Sigmoid colon (tissue), 6 donors: ENCODE measurements at regions not wholly inside any gene's neighbourhood (a gene's known extent, or its start where the extent isn't known, plus 50 kb on each side); places are given as distances from the start of the nearest gene placed in this dataset.
"Not testable (repeated sequence)": the region's sequence is repeated elsewhere in the genome, so short reads cannot be mapped to it uniquely, and the experiment has no call there.

Experiments used
- DNase-seq: peaks from one replicate; pipeline ENCODE4 v3.0.0-alpha.2; 2019
- H3K27ac ChIP-seq, 4 donors: fragments of 200-600 bp; sonication (generic); one replicate each; pipeline ENCODE4 v1.5.1; 2016 to 2019; ENCODE audit warnings: mild to moderate bottlenecking in 1 of 4
- H3K27me3 ChIP-seq, 3 donors: fragments of 200-600 bp; sonication (generic); one replicate each; pipeline ENCODE4 v1.5.1; 2019; ENCODE audit warnings: mild to moderate bottlenecking in 1 of 3
- H3K36me3 ChIP-seq, 4 donors: fragments of 200-600 bp; sonication (generic); one replicate each; pipeline ENCODE4 v1.5.1; 2016 to 2019
- H3K4me1 ChIP-seq, 4 donors: fragments of 200-600 bp; sonication (generic); one replicate each; pipeline ENCODE4 v1.5.1; 2017 to 2019
- H3K4me3 ChIP-seq, 4 donors: fragments of 200-600 bp; sonication (generic); one replicate each; pipeline ENCODE4 v1.5.1; 2017 to 2019; ENCODE audit warnings: mild to moderate bottlenecking in 2 of 4, moderate library complexity in 1 of 4
- H3K9me3 ChIP-seq, 4 donors: fragments of 200-600 bp in 3 of 4; sonication (generic) in 3 of 4; one replicate each; pipeline versions ENCODE4 v1.5.1 to v1.6.1; 2013 to 2019
- CTCF ChIP-seq, 4 experiments: fragments of 450-650 bp in 3 of 4; fragments of 200-600 bp in 1 of 4; IDR thresholded peaks; one replicate each; pipeline ENCODE4 v1.5.1; 2016 to 2019; ENCODE audit warnings: antibody characterized with exemption in 4 of 4, mild to moderate bottlenecking in 3 of 4, moderate library complexity in 2 of 4
- EP300 ChIP-seq, 4 donors: sonication (generic); formaldehyde crosslinking; IDR thresholded peaks; one replicate each; pipeline ENCODE4 v1.6.1; 2017; ENCODE audit warnings: antibody characterized with exemption in 4 of 4
- POLR2A ChIP-seq, 2 donors: fragments of 450-650 bp; IDR thresholded peaks; one replicate each; pipeline ENCODE4 v1.6.1; 2016; ENCODE audit warnings: antibody characterized with exemption in 2 of 2, mild to moderate bottlenecking in 2 of 2, moderate library complexity in 2 of 2
- POLR2AphosphoS5 ChIP-seq, 4 donors: sonication (generic); formaldehyde crosslinking; IDR thresholded peaks; one replicate each; pipeline ENCODE4 v1.6.1; 2017; ENCODE audit warnings: antibody characterized with exemption in 4 of 4
- WGBS, 2 donors: extraction: QIAGEN DNeasy Blood & Tissue Kit; methylation state at CpG; one replicate each; pipeline ENCODE4 v1.1.7; 2013; 5-methylcytosine and 5-hydroxymethylcytosine counted together
- intact Hi-C: fragments of 100-400 bp; cut with DNase I; formaldehyde crosslinking; loops from one replicate; pipeline ENCODE4 v1.15.1; 2023
- donor health status: healthy with polysubstance abuse.
- donor health status: healthy.

- 83 to 88% methylated on average over 3 of the region's 3 CpGs for WGBS, 2 donors
- Histone ChIP-seq H3K9me3 (no peaks in the 10 kb centered on the region), H3K27me3 (no peaks in the 10 kb centered on the region), H3K36me3 (no peaks in the 10 kb centered on the region), H3K4me1 (no peaks in the 10 kb centered on the region), H3K27ac (no peak overlapping the region), H3K4me3 (no peak overlapping the region)
- DNase-seq: no peak
- TF ChIP-seq EP300 (IDR thresholded peaks at IDR 0.05) (no peak), POLR2AphosphoS5 (IDR thresholded peaks at IDR 0.05) (no peak), CTCF (IDR thresholded peaks at IDR 0.05) (no peak), POLR2A (IDR thresholded peaks at IDR 0.05) (no peak)
- intact Hi-C loops: no loop called here
These were observed 303.5 kb downstream of the TBC1D4 start for GRCh38 chr13:75178436-75178835.

- H3K4me1 ChIP-seq: no peaks in the 10 kb centered on the region
- no peak for DNase-seq
- no peaks in the 10 kb centered on the region for H3K9me3 ChIP-seq
- no peak overlapping the region for H3K27ac ChIP-seq
- TF ChIP-seq POLR2A (IDR thresholded peaks at IDR 0.05) (no peak), POLR2AphosphoS5 (IDR thresholded peaks at IDR 0.05) (no peak), CTCF (IDR thresholded peaks at IDR 0.05) (no peak), EP300 (IDR thresholded peaks at IDR 0.05) (no peak)
- intact Hi-C loops: no loop called here
- H3K27me3 ChIP-seq: no peaks in the 10 kb centered on the region
- 77 to 80% methylated on average over 2 of the region's 2 CpGs for WGBS, 2 donors
- H3K4me3 ChIP-seq: no peak overlapping the region
- no peaks in the 10 kb centered on the region for H3K36me3 ChIP-seq
These were observed 306.4 kb downstream of the TBC1D4 start for GRCh38 chr13:75175575-75175974.

- H3K9me3 ChIP-seq, H3K36me3 ChIP-seq, H3K4me1 ChIP-seq, DNase-seq, H3K4me3 ChIP-seq, intact Hi-C loops, H3K27me3 ChIP-seq, H3K27ac ChIP-seq: not testable (repeated sequence)
- WGBS, 2 donors: 94 to 97% methylated on average over 2 of the region's 2 CpGs
These were observed 306.9 kb downstream of the TBC1D4 start for GRCh38 chr13:75175097-75175496.

GRCh38 chr13:75174481-75174880 lies 307.5 kb downstream of the TBC1D4 start:
- intact Hi-C loops: no loop called here

More at GRCh38 chr13:75174481-75174880, 307.5 kb downstream of the TBC1D4 start:
- no peak overlapping the region for H3K27ac ChIP-seq
- no peak for TF ChIP-seq CTCF (IDR thresholded peaks at IDR 0.05)
- no peak for TF ChIP-seq POLR2AphosphoS5 (IDR thresholded peaks at IDR 0.05)
- no peak for TF ChIP-seq POLR2A (IDR thresholded peaks at IDR 0.05)
- no peak for TF ChIP-seq EP300 (IDR thresholded peaks at IDR 0.05)
- 78% methylated on average over 3 of the region's 3 CpGs for WGBS, 2 donors
- no peaks in the 10 kb centered on the region for H3K27me3 ChIP-seq
- no peak overlapping the region for H3K4me3 ChIP-seq
- H3K4me1 ChIP-seq: no peaks in the 10 kb centered on the region
- DNase-seq: no peak
- H3K36me3 ChIP-seq: no peaks in the 10 kb centered on the region
- H3K9me3 ChIP-seq: no peaks in the 10 kb centered on the region
